ENCODE measurements at regions not wholly inside any gene's neighbourhood (a gene's known extent, or its start where the extent isn't known, plus 50 kb on each side); places are given as distances from the start of the nearest gene placed in this dataset.

GRCh38 chr2:206392118-206392517 lies 51.2 kb upstream of the ADAM23 start:
- peaks cover 2% of the 10 kb centered on the region for H3K9me3 ChIP-seq (ENCODE audit: control insufficient read depth, low read depth, low read length)
- no peaks in the 10 kb centered on the region for H3K9me1 ChIP-seq (ENCODE audit: control insufficient read depth, extremely low read depth, insufficient read depth, low read length)
- FAIRE-seq (no peak), DNase-seq (ENCODE audit: low read depth, low spot score) (no peak)
- no peaks in the 10 kb centered on the region for H3K4me1 ChIP-seq (ENCODE audit: control insufficient read depth, extremely low read depth, insufficient read depth, low read length)
- TF ChIP-seq CTCF (optimal IDR thresholded peaks at IDR 0.05 in 1 of 3, IDR thresholded peaks at IDR 0.05 in 1 of 3, conservative IDR thresholded peaks at IDR 0.05 in 1 of 3; ENCODE audit: extremely low read depth in 1 of 3, insufficient read depth in 2 of 3, low read length in 3 of 3) = peak; percentile 53 to 73 (median 64)
- no peak for TF ChIP-seq EZH2 (IDR thresholded peaks at IDR 0.05; ENCODE audit: low read length)
- no peak overlapping the region for H3K4me3 ChIP-seq (ENCODE audit: control insufficient read depth in 2 of 3, extremely low read depth in 1 of 3, insufficient read depth in 2 of 3, low read depth in 1 of 3, low read length in 3 of 3)
- no peaks in the 10 kb centered on the region for H3K36me3 ChIP-seq (ENCODE audit: control insufficient read depth in 2 of 2, extremely low read depth in 1 of 2, insufficient read depth in 2 of 2, low read length in 2 of 2)
- H3K27me3 ChIP-seq (ENCODE audit: control insufficient read depth, extremely low read depth, insufficient read depth, low read length) = no peaks in the 10 kb centered on the region
- no peak overlapping the region for H2AFZ ChIP-seq (ENCODE audit: control insufficient read depth, low read length)
- no peak overlapping the region for H3K4me2 ChIP-seq (ENCODE audit: control insufficient read depth, extremely low read depth, insufficient read depth, low read depth, low read length)
- no peak overlapping the region for H3K27ac ChIP-seq (ENCODE audit: control insufficient read depth, insufficient read depth, low read length)
- H4K20me1 ChIP-seq (ENCODE audit: control insufficient read depth, extremely low read depth, insufficient read depth, low read length) = no peaks in the 10 kb centered on the region
- no peaks in the 10 kb centered on the region for H3K79me2 ChIP-seq (ENCODE audit: control insufficient read depth, insufficient read depth, low read length)
- no peak overlapping the region for H3K9ac ChIP-seq (ENCODE audit: control insufficient read depth, extremely low read depth, insufficient read depth, low read length)
- dilution Hi-C loops (cut with MboI; ENCODE audit: extremely low pct_ligation_motif_present, low sequenced_read_pairs) = no loop called here

Measured in keratinocyte (primary cell).